ENCODE measurements at regions not wholly inside any gene's neighbourhood (a gene's known extent, or its start where the extent isn't known, plus 50 kb on each side); places are given as distances from the start of the nearest gene placed in this dataset.

- TF ChIP-seq CTCF (IDR thresholded peaks at IDR 0.05), result no peak
- TF ChIP-seq POLR2A (IDR thresholded peaks at IDR 0.05), result no peak
Measured at GRCh38 chr10:33022090-33022489, 64.1 kb upstream of the ITGB1 start.
